Fibroblast of skin of left quadriceps (primary cell): ENCODE measurements at regions not wholly inside any gene's neighbourhood (a gene's known extent, or its start where the extent isn't known, plus 50 kb on each side); places are given as distances from the start of the nearest gene placed in this dataset.

Experiments
- DNase-seq, 2 experiments: peaks; one replicate each; pipeline ENCODE4 v3.0.0-alpha.2; 2013; ENCODE audit warnings: low read depth in 2 of 2

GRCh38 chr12:41768456-41768855 is 376.2 kb downstream of the GXYLT1 start:
- no peak for DNase-seq

GRCh38 chr12:41762691-41763090 is 382.0 kb downstream of the GXYLT1 start:
- DNase-seq = no peak

- no peak for DNase-seq
These were observed 399.1 kb downstream of the GXYLT1 start for GRCh38 chr12:41745593-41745992.

GRCh38 chr12:41743835-41744234 is 400.8 kb downstream of the GXYLT1 start:
- DNase-seq = no peak

GRCh38 chr12:41739066-41739465 is 405.6 kb downstream of the GXYLT1 start:
- DNase-seq = no peak

GRCh38 chr12:41737423-41737822 is 407.3 kb downstream of the GXYLT1 start:
- no peak for DNase-seq

- DNase-seq = no peak
These were observed 408.2 kb downstream of the GXYLT1 start for GRCh38 chr12:41736436-41736835.

- DNase-seq = no peak
These were observed 413.0 kb downstream of the GXYLT1 start for GRCh38 chr12:41731691-41732090.

GRCh38 chr12:41731061-41731460 is 413.6 kb downstream of the GXYLT1 start:
- DNase-seq = no peak

GRCh38 chr12:41724216-41724615 is 420.5 kb downstream of the GXYLT1 start:
- no peak for DNase-seq

GRCh38 chr12:41719214-41719613 is 425.5 kb downstream of the GXYLT1 start:
- no peak for DNase-seq

GRCh38 chr12:41715256-41715655 is 429.4 kb downstream of the GXYLT1 start:
- DNase-seq = no peak

GRCh38 chr12:41709463-41710285 is 435.0 kb downstream of the GXYLT1 start:
- no peak for DNase-seq

- no peak for DNase-seq
These were observed 435.7 kb downstream of the GXYLT1 start for GRCh38 chr12:41709012-41709411.

- no peak for DNase-seq
These were observed 438.3 kb downstream of the GXYLT1 start for GRCh38 chr12:41706376-41706775.

- DNase-seq = no peak
These were observed 442.6 kb downstream of the GXYLT1 start for GRCh38 chr12:41701943-41702601.

- DNase-seq = no peak
These were observed 443.7 kb downstream of the GXYLT1 start for GRCh38 chr12:41700940-41701339.

GRCh38 chr12:41699658-41700057 is 445.0 kb downstream of the GXYLT1 start:
- no peak for DNase-seq

- no peak for DNase-seq
These were observed 447.5 kb downstream of the GXYLT1 start for GRCh38 chr12:41697161-41697560.

GRCh38 chr12:41684997-41685396 is 459.7 kb downstream of the GXYLT1 start:
- DNase-seq = no peak

- no peak for DNase-seq
These were observed 461.0 kb downstream of the GXYLT1 start for GRCh38 chr12:41683513-41684240.

GRCh38 chr12:41683023-41683422 is 461.7 kb downstream of the GXYLT1 start:
- no peak for DNase-seq

GRCh38 chr12:41681898-41682297 is 462.8 kb downstream of the GXYLT1 start:
- no peak for DNase-seq
